ENCODE measurements at regions not wholly inside any gene's neighbourhood (a gene's known extent, or its start where the extent isn't known, plus 50 kb on each side); places are given as distances from the start of the nearest gene placed in this dataset.

GRCh38 chr6:97813889-97814567 is 531.0 kb upstream of the MMS22L start:
- no peak for DNase-seq (ENCODE audit: low read depth, low spot score)

- DNase-seq (ENCODE audit: low read depth, low spot score), result no peak
Measured at GRCh38 chr6:97815301-97815812, 532.3 kb upstream of the MMS22L start.

- no peak for DNase-seq (ENCODE audit: low read depth, low spot score)
Measured at GRCh38 chr6:97816526-97816925, 533.5 kb upstream of the MMS22L start.

- DNase-seq (ENCODE audit: low read depth, low spot score), result no peak
Measured at GRCh38 chr6:97819710-97820109, 536.7 kb upstream of the MMS22L start.

- DNase-seq (ENCODE audit: low read depth, low spot score), result no peak
Measured at GRCh38 chr6:97820400-97820799, 537.4 kb upstream of the MMS22L start.

- no peak for DNase-seq (ENCODE audit: low read depth, low spot score)
Measured at GRCh38 chr6:97822632-97823031, 539.6 kb upstream of the MMS22L start.

GRCh38 chr6:97841763-97842162 is 558.7 kb upstream of the MMS22L start:
- no peak for DNase-seq (ENCODE audit: low read depth, low spot score)

- DNase-seq (ENCODE audit: low read depth, low spot score), result no peak
Measured at GRCh38 chr6:97842521-97842920, 559.5 kb upstream of the MMS22L start.

GRCh38 chr6:97849390-97849789 is 566.4 kb upstream of the MMS22L start:
- no peak for DNase-seq (ENCODE audit: low read depth, low spot score)

GRCh38 chr6:97850458-97851212 is 567.6 kb upstream of the MMS22L start:
- no peak for DNase-seq (ENCODE audit: low read depth, low spot score)

- no peak for DNase-seq (ENCODE audit: low read depth, low spot score)
Measured at GRCh38 chr6:97863697-97864096, 580.7 kb upstream of the MMS22L start.

- no peak for DNase-seq (ENCODE audit: low read depth, low spot score)
Measured at GRCh38 chr6:97864366-97864765, 581.4 kb upstream of the MMS22L start.

- no peak for DNase-seq (ENCODE audit: low read depth, low spot score)
Measured at GRCh38 chr6:97864826-97865225, 581.8 kb upstream of the MMS22L start.

GRCh38 chr6:97865612-97866011 is 582.6 kb upstream of the MMS22L start:
- DNase-seq (ENCODE audit: low read depth, low spot score), result no peak

GRCh38 chr6:97866616-97867015 is 583.6 kb upstream of the MMS22L start:
- DNase-seq (ENCODE audit: low read depth, low spot score), result no peak

- DNase-seq (ENCODE audit: low read depth, low spot score), result no peak
Measured at GRCh38 chr6:97867177-97867576, 584.2 kb upstream of the MMS22L start.

- DNase-seq (ENCODE audit: low read depth, low spot score), result no peak
Measured at GRCh38 chr6:97870273-97870672, 587.3 kb upstream of the MMS22L start.

GRCh38 chr6:97876711-97877110 is 593.7 kb upstream of the MMS22L start:
- no peak for DNase-seq (ENCODE audit: low read depth, low spot score)

- DNase-seq (ENCODE audit: low read depth, low spot score), result no peak
Measured at GRCh38 chr6:97882755-97883154, 599.7 kb upstream of the MMS22L start.

- DNase-seq (ENCODE audit: low read depth, low spot score), result no peak
Measured at GRCh38 chr6:97885325-97885724, 602.3 kb upstream of the MMS22L start.

GRCh38 chr6:97885828-97886227 is 602.8 kb upstream of the MMS22L start:
- DNase-seq (ENCODE audit: low read depth, low spot score), result no peak

- no peak for DNase-seq (ENCODE audit: low read depth, low spot score)
Measured at GRCh38 chr6:97901531-97901930, 618.5 kb upstream of the MMS22L start.

- DNase-seq (ENCODE audit: low read depth, low spot score), result no peak
Measured at GRCh38 chr6:97909380-97909779, 626.4 kb upstream of the MMS22L start.

All from smooth muscle cell of the brain vasculature (primary cell).